SHP77 treated with DMSO at 0.1 percent for 48 hours (cell line): ENCODE measurements at regions not wholly inside any gene's neighbourhood (a gene's known extent, or its start where the extent isn't known, plus 50 kb on each side); places are given as distances from the start of the nearest gene placed in this dataset.
"Not testable (repeated sequence)": the region's sequence is repeated elsewhere in the genome, so short reads cannot be mapped to it uniquely, and the experiment has no call there.

ENCODE experiments used
- DNase-seq: peaks from one replicate; lab custom pipeline; 2025; lab: John Stamatoyannopoulos, UW

- DNase-seq: no peak
These were observed 355.5 kb downstream of the LRRIQ3 start for GRCh38 chr1:73842436-73842835.

- DNase-seq: no peak
These were observed 358.1 kb downstream of the LRRIQ3 start for GRCh38 chr1:73839922-73840321.

GRCh38 chr1:73832276-73833181 lies 365.4 kb downstream of the LRRIQ3 start:
- no peak for DNase-seq

GRCh38 chr1:73827283-73827682 lies 370.7 kb downstream of the LRRIQ3 start:
- DNase-seq: not testable (repeated sequence)

GRCh38 chr1:73824065-73824464 lies 373.9 kb downstream of the LRRIQ3 start:
- no peak for DNase-seq

- DNase-seq: no peak
These were observed 376.5 kb downstream of the LRRIQ3 start for GRCh38 chr1:73821520-73821919.

- no peak for DNase-seq
These were observed 377.1 kb downstream of the LRRIQ3 start for GRCh38 chr1:73820843-73821242.

GRCh38 chr1:73813716-73814115 lies 384.3 kb downstream of the LRRIQ3 start:
- no peak for DNase-seq

- DNase-seq: no peak
These were observed 384.7 kb downstream of the LRRIQ3 start for GRCh38 chr1:73813236-73813635.

- DNase-seq: no peak
These were observed 386.2 kb downstream of the LRRIQ3 start for GRCh38 chr1:73811798-73812197.

- no peak for DNase-seq
These were observed 393.0 kb downstream of the LRRIQ3 start for GRCh38 chr1:73804935-73805334.

GRCh38 chr1:73803380-73803779 lies 394.6 kb downstream of the LRRIQ3 start:
- no peak for DNase-seq

GRCh38 chr1:73801912-73802429 lies 396.0 kb downstream of the LRRIQ3 start:
- DNase-seq: no peak

- no peak for DNase-seq
These were observed 397.6 kb downstream of the LRRIQ3 start for GRCh38 chr1:73800376-73800775.

- no peak for DNase-seq
These were observed 408.0 kb downstream of the LRRIQ3 start for GRCh38 chr1:73789965-73790364.

- DNase-seq: no peak
These were observed 413.9 kb downstream of the LRRIQ3 start for GRCh38 chr1:73784026-73784425.

- DNase-seq: no peak
These were observed 414.6 kb downstream of the LRRIQ3 start for GRCh38 chr1:73783352-73783751.

GRCh38 chr1:73782901-73783300 lies 415.1 kb downstream of the LRRIQ3 start:
- no peak for DNase-seq

GRCh38 chr1:73781251-73781650 lies 416.7 kb downstream of the LRRIQ3 start:
- DNase-seq: no peak

- DNase-seq: no peak
These were observed 419.5 kb downstream of the LRRIQ3 start for GRCh38 chr1:73778471-73778870.

GRCh38 chr1:73775896-73776295 lies 422.1 kb downstream of the LRRIQ3 start:
- no peak for DNase-seq

GRCh38 chr1:73772941-73773340 lies 425.0 kb downstream of the LRRIQ3 start:
- DNase-seq: no peak

- DNase-seq: no peak
These were observed 426.6 kb downstream of the LRRIQ3 start for GRCh38 chr1:73771396-73771795.
